ENCODE measurements at regions not wholly inside any gene's neighbourhood (a gene's known extent, or its start where the extent isn't known, plus 50 kb on each side); places are given as distances from the start of the nearest gene placed in this dataset.

DNA sequence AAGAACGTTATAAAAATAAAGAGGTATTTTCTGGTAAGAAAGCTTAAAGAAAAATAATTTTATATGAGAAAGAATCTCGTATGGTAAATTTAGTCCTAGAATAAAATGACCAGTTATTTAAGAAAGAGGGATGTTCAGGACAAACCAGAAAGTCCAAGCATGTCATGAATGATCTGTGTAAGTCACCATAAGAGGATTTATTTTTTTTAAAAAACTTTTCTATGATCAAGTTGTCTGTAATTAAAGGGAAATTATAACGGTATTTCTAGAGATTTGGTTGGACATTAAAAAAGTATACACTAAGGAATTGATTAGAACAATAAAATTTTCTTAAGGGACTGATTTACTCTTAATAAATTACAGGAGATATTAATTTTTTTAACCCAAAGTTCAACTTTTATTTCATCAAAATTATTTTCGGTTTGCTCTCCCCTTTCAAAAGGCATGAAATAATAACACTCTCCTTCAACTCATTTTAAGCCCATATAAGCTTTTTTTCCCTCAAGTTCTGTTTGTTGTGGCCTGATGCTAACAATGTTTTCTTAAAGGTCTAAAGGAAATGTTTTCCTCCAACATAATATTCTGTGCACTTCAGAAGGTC is 49.9 kb upstream of the CPSF6 start:
- DNase-seq (ENCODE audit: low read depth, low spot score), result no peak
